ENCODE measurements at regions not wholly inside any gene's neighbourhood (a gene's known extent, or its start where the extent isn't known, plus 50 kb on each side); places are given as distances from the start of the nearest gene placed in this dataset.
"Not testable (repeated sequence)": the region's sequence is repeated elsewhere in the genome, so short reads cannot be mapped to it uniquely, and the experiment has no call there.

DNA sequence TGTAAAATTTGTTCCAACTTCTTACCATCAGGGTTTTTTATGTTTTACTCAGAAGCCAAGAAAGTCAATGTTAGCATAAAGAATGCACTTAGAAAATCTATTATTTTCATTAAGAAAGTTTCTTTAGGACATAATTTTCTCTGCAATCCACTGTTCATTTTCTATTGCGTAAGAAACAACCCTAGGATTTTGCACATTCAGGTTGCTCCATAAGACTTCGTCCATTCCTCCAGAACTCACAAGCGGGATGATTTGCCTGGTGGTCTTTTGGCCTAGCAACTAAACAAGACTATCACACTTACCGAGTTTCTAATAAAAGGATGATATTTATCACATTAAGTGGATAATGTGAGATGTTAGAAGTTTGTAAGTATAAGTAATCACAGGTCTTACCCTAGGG, 376.3 kb upstream of the INTU start:
- Histone ChIP-seq H3K4me3 (replicated peaks; ENCODE audit: insufficient read depth, low read length) (no peak overlapping the region), H3K27me3 (ENCODE audit: insufficient read depth, poor library complexity, severe bottlenecking) (no peaks in the 10 kb centered on the region), H3K27ac (replicated peaks) (no peak overlapping the region)
- TF ChIP-seq POLR2AphosphoS5 (IDR thresholded peaks at IDR 0.05; ENCODE audit: low read depth) (no peak), GABPA (IDR thresholded peaks at IDR 0.05; ENCODE audit: low read depth) (no peak), SPI1 (IDR thresholded peaks at IDR 0.05; ENCODE audit: borderline replicate concordance, low read depth) (no peak)
- TF ChIP-seq, protein P1, sequence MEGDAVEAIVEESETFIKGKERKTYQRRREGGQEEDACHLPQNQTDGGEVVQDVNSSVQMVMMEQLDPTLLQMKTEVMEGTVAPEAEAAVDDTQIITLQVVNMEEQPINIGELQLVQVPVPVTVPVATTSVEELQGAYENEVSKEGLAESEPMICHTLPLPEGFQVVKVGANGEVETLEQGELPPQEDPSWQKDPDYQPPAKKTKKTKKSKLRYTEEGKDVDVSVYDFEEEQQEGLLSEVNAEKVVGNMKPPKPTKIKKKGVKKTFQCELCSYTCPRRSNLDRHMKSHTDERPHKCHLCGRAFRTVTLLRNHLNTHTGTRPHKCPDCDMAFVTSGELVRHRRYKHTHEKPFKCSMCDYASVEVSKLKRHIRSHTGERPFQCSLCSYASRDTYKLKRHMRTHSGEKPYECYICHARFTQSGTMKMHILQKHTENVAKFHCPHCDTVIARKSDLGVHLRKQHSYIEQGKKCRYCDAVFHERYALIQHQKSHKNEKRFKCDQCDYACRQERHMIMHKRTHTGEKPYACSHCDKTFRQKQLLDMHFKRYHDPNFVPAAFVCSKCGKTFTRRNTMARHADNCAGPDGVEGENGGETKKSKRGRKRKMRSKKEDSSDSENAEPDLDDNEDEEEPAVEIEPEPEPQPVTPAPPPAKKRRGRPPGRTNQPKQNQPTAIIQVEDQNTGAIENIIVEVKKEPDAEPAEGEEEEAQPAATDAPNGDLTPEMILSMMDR (IDR thresholded peaks at IDR 0.05; ENCODE audit: insufficient read depth, low read length): no peak
- TF ChIP-seq, protein P2, sequence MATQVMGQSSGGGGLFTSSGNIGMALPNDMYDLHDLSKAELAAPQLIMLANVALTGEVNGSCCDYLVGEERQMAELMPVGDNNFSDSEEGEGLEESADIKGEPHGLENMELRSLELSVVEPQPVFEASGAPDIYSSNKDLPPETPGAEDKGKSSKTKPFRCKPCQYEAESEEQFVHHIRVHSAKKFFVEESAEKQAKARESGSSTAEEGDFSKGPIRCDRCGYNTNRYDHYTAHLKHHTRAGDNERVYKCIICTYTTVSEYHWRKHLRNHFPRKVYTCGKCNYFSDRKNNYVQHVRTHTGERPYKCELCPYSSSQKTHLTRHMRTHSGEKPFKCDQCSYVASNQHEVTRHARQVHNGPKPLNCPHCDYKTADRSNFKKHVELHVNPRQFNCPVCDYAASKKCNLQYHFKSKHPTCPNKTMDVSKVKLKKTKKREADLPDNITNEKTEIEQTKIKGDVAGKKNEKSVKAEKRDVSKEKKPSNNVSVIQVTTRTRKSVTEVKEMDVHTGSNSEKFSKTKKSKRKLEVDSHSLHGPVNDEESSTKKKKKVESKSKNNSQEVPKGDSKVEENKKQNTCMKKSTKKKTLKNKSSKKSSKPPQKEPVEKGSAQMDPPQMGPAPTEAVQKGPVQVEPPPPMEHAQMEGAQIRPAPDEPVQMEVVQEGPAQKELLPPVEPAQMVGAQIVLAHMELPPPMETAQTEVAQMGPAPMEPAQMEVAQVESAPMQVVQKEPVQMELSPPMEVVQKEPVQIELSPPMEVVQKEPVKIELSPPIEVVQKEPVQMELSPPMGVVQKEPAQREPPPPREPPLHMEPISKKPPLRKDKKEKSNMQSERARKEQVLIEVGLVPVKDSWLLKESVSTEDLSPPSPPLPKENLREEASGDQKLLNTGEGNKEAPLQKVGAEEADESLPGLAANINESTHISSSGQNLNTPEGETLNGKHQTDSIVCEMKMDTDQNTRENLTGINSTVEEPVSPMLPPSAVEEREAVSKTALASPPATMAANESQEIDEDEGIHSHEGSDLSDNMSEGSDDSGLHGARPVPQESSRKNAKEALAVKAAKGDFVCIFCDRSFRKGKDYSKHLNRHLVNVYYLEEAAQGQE (IDR thresholded peaks at IDR 0.05; ENCODE audit: insufficient replicate concordance, low read depth): no peak
- DNase-seq (ENCODE audit: low read depth in 1 of 2, low spot score in 1 of 2): no peak

DNA sequence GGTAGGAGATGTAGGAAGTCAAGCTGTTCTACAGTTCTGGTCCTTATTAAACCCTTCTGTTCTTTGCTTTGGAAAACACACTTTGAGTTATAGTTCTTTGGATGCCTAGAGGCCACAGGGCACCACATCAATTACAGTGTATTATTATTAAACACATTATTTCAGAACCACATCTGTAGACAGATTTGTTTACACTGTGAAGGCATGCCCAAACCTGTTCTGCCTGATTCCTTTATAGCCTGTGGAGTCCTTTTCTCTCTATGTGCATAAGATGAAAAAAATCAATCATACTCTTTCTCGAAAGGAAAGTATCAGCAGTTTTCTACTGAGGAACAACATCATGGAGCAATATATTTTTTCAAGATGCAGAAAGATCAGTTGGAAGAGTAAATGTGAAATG, 371.3 kb upstream of the INTU start:
- Histone ChIP-seq H3K27me3 (ENCODE audit: insufficient read depth, poor library complexity, severe bottlenecking) (no peaks in the 10 kb centered on the region), H3K27ac (replicated peaks) (no peak overlapping the region), H3K4me3 (replicated peaks; ENCODE audit: insufficient read depth, low read length) (no peak overlapping the region)
- DNase-seq (ENCODE audit: low read depth in 1 of 2, low spot score in 1 of 2): no peak
- TF ChIP-seq, protein P1 (IDR thresholded peaks at IDR 0.05; ENCODE audit: insufficient read depth, low read length): no peak
- TF ChIP-seq GABPA (IDR thresholded peaks at IDR 0.05; ENCODE audit: low read depth) (no peak), SPI1 (IDR thresholded peaks at IDR 0.05; ENCODE audit: borderline replicate concordance, low read depth) (no peak), POLR2AphosphoS5 (IDR thresholded peaks at IDR 0.05; ENCODE audit: low read depth) (no peak)
- TF ChIP-seq, protein P2 (IDR thresholded peaks at IDR 0.05; ENCODE audit: insufficient replicate concordance, low read depth): no peak

DNA sequence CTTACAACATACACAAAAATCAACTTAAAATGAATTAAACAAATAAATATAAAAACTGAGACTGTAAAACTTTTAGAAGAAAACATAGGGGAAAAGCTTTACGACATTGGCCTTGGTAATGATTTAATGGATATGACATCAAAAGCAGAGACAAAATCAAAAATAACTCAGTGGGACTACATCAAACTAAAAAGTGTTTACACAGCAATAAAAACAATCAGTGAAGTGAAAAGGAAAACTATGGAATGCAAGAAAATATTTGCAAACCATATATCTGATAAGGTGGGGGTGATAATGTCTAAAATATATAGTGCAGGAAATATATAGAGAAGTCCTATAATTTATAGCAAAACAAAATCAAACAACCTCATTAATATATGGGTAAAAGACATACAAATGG, 364.4 kb upstream of the INTU start:
- no peak for DNase-seq (ENCODE audit: low read depth in 1 of 2, low spot score in 1 of 2)
- TF ChIP-seq, protein P2 (IDR thresholded peaks at IDR 0.05; ENCODE audit: insufficient replicate concordance, low read depth): no peak
- TF ChIP-seq GABPA (IDR thresholded peaks at IDR 0.05; ENCODE audit: low read depth) (no peak), POLR2AphosphoS5 (IDR thresholded peaks at IDR 0.05; ENCODE audit: low read depth) (no peak), SPI1 (IDR thresholded peaks at IDR 0.05; ENCODE audit: borderline replicate concordance, low read depth) (no peak)
- TF ChIP-seq, protein P1 (IDR thresholded peaks at IDR 0.05; ENCODE audit: insufficient read depth, low read length): no peak
- Histone ChIP-seq H3K27ac (replicated peaks) (no peak overlapping the region), H3K4me3 (replicated peaks; ENCODE audit: insufficient read depth, low read length) (no peak overlapping the region), H3K27me3 (ENCODE audit: insufficient read depth, poor library complexity, severe bottlenecking) (no peaks in the 10 kb centered on the region)

GRCh38 chr4:127277023-127277422, 355.7 kb upstream of the INTU start:
- not testable (repeated sequence) for DNase-seq (ENCODE audit: low read depth in 1 of 2, low spot score in 1 of 2); H3K4me3 ChIP-seq (replicated peaks; ENCODE audit: insufficient read depth, low read length); H3K27me3 ChIP-seq (ENCODE audit: insufficient read depth, poor library complexity, severe bottlenecking); H3K27ac ChIP-seq (replicated peaks)

All from HL-60 (cell line).